GM12874 (cell line): ENCODE measurements at regions not wholly inside any gene's neighbourhood (a gene's known extent, or its start where the extent isn't known, plus 50 kb on each side); places are given as distances from the start of the nearest gene placed in this dataset.

Experiments
- TF ChIP-seq, protein P1 (sequence below): IDR thresholded peaks from 2 replicates; pipeline ENCODE4 v1.5.1; 2011; ENCODE audit warnings: low read depth, mild to moderate bottlenecking, control low read depth, low read length, moderate library complexity; ENCODE audit not compliant: insufficient read depth

DNA sequence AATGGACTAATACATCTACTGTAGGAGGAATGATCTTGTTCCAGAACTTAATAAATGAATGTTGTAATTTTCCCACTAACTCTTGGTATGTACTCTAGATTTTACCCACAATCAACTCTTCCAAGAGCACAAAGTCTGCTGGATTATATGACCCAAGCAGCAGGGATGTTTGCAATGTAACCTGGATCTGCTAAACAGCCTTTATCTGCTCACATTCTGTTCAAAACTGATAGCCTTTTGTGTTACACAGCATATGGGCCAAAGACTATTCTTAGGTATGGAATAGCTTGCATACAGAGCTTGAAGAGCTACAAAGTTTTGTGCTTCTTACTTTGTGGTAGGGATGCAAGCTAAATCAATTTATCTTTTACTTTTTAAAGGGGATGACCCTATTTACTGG lies 213.7 kb upstream of the DCN start:
- TF ChIP-seq, protein P1, sequence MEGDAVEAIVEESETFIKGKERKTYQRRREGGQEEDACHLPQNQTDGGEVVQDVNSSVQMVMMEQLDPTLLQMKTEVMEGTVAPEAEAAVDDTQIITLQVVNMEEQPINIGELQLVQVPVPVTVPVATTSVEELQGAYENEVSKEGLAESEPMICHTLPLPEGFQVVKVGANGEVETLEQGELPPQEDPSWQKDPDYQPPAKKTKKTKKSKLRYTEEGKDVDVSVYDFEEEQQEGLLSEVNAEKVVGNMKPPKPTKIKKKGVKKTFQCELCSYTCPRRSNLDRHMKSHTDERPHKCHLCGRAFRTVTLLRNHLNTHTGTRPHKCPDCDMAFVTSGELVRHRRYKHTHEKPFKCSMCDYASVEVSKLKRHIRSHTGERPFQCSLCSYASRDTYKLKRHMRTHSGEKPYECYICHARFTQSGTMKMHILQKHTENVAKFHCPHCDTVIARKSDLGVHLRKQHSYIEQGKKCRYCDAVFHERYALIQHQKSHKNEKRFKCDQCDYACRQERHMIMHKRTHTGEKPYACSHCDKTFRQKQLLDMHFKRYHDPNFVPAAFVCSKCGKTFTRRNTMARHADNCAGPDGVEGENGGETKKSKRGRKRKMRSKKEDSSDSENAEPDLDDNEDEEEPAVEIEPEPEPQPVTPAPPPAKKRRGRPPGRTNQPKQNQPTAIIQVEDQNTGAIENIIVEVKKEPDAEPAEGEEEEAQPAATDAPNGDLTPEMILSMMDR = no peak

DNA sequence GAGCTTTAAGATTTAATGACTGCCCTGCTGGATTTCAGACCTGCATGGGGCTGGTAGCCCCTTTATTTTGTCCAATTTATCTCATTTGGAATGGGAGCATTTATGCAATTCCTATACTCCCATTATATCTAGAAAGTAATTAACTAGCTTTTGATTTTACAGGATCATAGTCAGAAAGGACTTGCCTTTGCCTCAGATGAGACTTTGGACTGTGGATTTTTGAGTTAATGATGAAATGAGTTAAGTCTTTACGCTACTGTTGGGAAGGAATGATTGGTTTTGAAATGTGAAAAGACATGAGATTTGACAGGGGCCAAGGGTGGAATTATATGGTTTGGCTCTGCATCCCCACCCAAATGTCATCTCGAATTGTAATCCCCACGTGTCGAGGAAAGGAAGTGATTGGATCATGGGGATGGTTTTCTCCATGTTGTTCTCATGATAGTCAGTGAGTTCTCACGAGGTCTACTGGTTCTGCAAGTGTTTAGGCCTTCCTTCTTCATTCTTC lies 213.1 kb upstream of the DCN start:
- TF ChIP-seq, protein P1 = no peak

DNA sequence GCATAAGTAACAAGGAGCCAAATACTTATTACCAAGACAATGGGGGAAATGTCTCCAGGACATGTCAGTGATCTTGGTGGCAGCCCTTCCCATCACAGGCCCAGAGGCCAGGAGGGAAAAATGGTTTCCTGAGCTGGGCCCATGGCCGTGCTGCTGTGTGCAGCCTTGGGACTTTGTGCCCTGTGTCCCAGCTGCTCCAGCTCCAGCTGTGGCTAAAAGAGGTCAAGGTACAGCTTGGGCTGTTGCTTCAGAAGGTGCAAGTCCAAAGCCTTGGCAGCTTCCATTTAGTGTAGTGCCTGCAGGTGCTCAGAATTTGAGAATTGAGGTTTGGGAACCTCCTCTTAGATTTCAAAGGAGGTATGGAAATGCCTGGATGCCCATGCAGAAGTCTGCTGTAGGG lies 212.3 kb upstream of the DCN start:
- TF ChIP-seq, protein P1 = no peak

DNA sequence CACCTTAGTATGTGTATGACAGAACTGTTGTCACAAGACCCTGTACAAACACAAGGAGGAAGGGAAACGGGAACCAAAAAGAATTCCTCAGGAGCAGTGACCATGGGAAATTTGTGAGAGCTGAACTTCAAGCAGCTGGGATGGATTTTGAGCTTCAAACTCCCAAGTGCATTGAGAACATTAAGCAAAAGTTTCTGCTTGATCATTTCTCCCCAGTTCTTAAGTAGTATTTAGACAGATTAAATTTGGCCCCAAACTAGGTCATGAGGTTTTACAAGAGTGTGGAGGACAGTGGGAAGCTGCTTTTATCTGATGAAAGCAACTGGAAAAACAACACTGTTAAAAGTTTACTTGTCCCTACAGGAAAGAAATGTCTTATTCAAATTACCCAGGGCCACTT lies 206.0 kb upstream of the DCN start:
- TF ChIP-seq, protein P1 = no peak

DNA sequence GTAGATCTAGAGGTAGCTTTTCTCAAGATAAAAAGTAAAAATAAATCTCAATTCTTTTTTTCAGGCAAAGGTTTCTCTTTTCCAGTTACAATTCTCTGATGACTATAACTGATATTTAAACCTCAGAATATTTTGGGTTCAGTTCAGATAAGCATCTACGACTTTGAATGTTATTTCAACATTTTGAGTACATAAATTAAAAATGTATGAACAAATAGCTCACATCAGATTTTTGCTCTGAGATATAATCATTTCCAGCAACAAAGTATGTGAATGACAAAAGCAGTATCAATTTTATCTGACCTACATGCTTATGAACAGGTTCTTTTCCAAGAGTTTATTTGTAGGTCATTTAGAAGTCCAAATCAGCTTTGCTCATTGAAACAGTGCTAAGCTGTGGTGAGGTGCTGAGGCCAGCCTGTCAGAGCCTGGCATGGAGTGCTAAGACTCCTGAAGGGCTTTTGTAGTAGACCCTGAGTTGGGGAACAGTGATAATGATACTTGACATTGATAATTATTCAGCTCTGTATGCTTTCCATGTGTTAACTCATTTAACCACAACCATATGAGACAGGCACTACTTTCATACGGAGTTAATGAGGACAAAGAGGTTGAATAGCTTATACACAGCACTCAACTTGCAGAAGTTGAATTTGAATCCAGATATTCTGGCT lies 205.0 kb upstream of the DCN start:
- TF ChIP-seq, protein P1 = no peak

- TF ChIP-seq, protein P1 = no peak
Observed at GRCh38 chr12:91384806-91385205, 202.2 kb upstream of the DCN start.

DNA sequence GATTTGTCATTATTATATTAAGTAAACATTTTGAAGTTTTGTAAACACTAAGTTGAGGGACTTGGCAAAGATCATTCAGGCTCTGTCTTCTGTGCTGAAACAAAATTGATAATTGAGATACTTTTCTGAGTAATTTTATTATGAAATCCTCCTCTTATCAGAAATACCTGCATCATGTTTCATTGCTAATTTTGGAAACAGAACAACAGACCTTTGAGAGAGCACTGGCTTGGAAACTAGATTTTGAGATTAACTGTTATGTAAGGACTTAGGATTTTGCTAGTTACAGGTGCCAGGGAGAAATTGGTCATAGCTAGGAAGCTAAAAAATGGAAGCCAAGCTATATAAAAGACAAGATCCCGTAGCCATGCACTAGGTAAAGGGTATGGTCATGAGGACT lies 201.7 kb upstream of the DCN start:
- TF ChIP-seq, protein P1 = no peak

GRCh38 chr12:91383099-91383498 lies 200.5 kb upstream of the DCN start:
- TF ChIP-seq, protein P1 = no peak
